NCI-H1092 (cell line): ENCODE measurements at regions not wholly inside any gene's neighbourhood (a gene's known extent, or its start where the extent isn't known, plus 50 kb on each side); places are given as distances from the start of the nearest gene placed in this dataset.
"Not testable (repeated sequence)": the region's sequence is repeated elsewhere in the genome, so short reads cannot be mapped to it uniquely, and the experiment has no call there.

Source experiments
- DNase-seq: peaks from one replicate; lab custom pipeline; 2025; lab: John Stamatoyannopoulos, UW

- no peak for DNase-seq
Measured at GRCh38 chr22:27312966-27313855, 488.3 kb downstream of the MN1 start.

GRCh38 chr22:27314276-27314807 is 487.2 kb downstream of the MN1 start:
- DNase-seq: no peak

- no peak for DNase-seq
Measured at GRCh38 chr22:27315833-27316232, 485.7 kb downstream of the MN1 start.

GRCh38 chr22:27317096-27317495 is 484.5 kb downstream of the MN1 start:
- no peak for DNase-seq

- DNase-seq: no peak
Measured at GRCh38 chr22:27317971-27318428, 483.6 kb downstream of the MN1 start.

- DNase-seq: no peak
Measured at GRCh38 chr22:27318516-27318915, 483.0 kb downstream of the MN1 start.

- DNase-seq: no peak
Measured at GRCh38 chr22:27323661-27324060, 477.9 kb downstream of the MN1 start.

GRCh38 chr22:27324908-27325307 is 476.6 kb downstream of the MN1 start:
- not testable (repeated sequence) for DNase-seq

- DNase-seq: no peak
Measured at GRCh38 chr22:27327497-27327896, 474.1 kb downstream of the MN1 start.

GRCh38 chr22:27327981-27328721 is 473.4 kb downstream of the MN1 start:
- DNase-seq: no peak

- no peak for DNase-seq
Measured at GRCh38 chr22:27329131-27329850, 472.3 kb downstream of the MN1 start.

GRCh38 chr22:27329966-27330645 is 471.4 kb downstream of the MN1 start:
- no peak for DNase-seq

- DNase-seq: no peak
Measured at GRCh38 chr22:27331526-27332281, 469.9 kb downstream of the MN1 start.

- no peak for DNase-seq
Measured at GRCh38 chr22:27335102-27335660, 466.4 kb downstream of the MN1 start.

- no peak for DNase-seq
Measured at GRCh38 chr22:27336151-27337090, 465.1 kb downstream of the MN1 start.

- DNase-seq: no peak
Measured at GRCh38 chr22:27337676-27338075, 463.9 kb downstream of the MN1 start.

GRCh38 chr22:27340047-27340446 is 461.5 kb downstream of the MN1 start:
- DNase-seq: no peak

GRCh38 chr22:27344546-27344945 is 457.0 kb downstream of the MN1 start:
- DNase-seq: no peak

- DNase-seq: no peak
Measured at GRCh38 chr22:27345691-27346090, 455.9 kb downstream of the MN1 start.
